ENCODE measurements at regions not wholly inside any gene's neighbourhood (a gene's known extent, or its start where the extent isn't known, plus 50 kb on each side); places are given as distances from the start of the nearest gene placed in this dataset.

DNA sequence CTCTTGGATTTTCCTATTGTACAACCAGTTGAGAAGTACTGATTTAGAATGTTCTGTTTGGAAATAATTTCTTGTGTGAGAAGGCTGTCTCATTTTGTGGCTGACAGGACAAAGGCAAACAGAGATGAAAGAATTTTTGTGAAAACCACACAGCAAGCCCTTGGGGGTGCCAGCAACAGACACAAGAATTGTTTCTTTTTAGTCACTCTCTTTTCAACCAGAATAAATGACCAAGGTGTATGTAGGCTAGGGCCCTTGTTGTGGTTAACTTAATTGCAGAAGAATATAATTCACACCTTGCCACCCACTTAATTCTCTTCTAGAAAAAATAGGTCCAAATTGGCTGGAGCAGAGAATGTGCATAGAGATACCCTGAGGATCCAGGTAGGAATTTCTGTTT is 329.4 kb upstream of the TBC1D5 start:
- TF ChIP-seq, protein P1, sequence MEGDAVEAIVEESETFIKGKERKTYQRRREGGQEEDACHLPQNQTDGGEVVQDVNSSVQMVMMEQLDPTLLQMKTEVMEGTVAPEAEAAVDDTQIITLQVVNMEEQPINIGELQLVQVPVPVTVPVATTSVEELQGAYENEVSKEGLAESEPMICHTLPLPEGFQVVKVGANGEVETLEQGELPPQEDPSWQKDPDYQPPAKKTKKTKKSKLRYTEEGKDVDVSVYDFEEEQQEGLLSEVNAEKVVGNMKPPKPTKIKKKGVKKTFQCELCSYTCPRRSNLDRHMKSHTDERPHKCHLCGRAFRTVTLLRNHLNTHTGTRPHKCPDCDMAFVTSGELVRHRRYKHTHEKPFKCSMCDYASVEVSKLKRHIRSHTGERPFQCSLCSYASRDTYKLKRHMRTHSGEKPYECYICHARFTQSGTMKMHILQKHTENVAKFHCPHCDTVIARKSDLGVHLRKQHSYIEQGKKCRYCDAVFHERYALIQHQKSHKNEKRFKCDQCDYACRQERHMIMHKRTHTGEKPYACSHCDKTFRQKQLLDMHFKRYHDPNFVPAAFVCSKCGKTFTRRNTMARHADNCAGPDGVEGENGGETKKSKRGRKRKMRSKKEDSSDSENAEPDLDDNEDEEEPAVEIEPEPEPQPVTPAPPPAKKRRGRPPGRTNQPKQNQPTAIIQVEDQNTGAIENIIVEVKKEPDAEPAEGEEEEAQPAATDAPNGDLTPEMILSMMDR (IDR thresholded peaks at IDR 0.05 in 4 of 5, conservative IDR thresholded peaks at IDR 0.05 in 1 of 5), result no peak
- no peak for TF ChIP-seq POLR2A (IDR thresholded peaks at IDR 0.05)
